Body of pancreas (tissue), 4 donors: ENCODE measurements at regions not wholly inside any gene's neighbourhood (a gene's known extent, or its start where the extent isn't known, plus 50 kb on each side); places are given as distances from the start of the nearest gene placed in this dataset.

Experiments used
- ATAC-seq: fragments of 150-250 bp; one replicate; pipeline ENCODE4 v1.9.1; 2016
- DNase-seq, 4 donors: peaks; one replicate each; pipeline ENCODE4 v3.0.0-alpha.2; 2019
- H3K27ac ChIP-seq, 4 donors: fragments of 200-600 bp; sonication (generic); 1 replicate in 3 of 4; 2 replicates in 1 of 4; pipeline versions ENCODE4 v1.5.1 to v1.6.1; 2016 to 2019; ENCODE audit warnings: mild to moderate bottlenecking in 1 of 4, mixed read lengths in 1 of 4, moderate library complexity in 1 of 4
- H3K27me3 ChIP-seq, 2 donors: fragments of 200-600 bp; sonication (generic); one replicate each; pipeline ENCODE4 v1.6.0; 2016; ENCODE audit warnings: mild to moderate bottlenecking in 1 of 2
- H3K36me3 ChIP-seq, 2 donors: fragments of 200-600 bp; sonication (generic); replicated peaks in 1 of 2; 2 replicates each; pipeline ENCODE4 v1.5.1; 2016; ENCODE audit warnings: low read depth in 2 of 2; ENCODE audit not compliant: insufficient read depth in 1 of 2
- H3K4me1 ChIP-seq: fragments of 200-600 bp; sonication (generic); one replicate; pipeline ENCODE4 v1.6.0; 2016
- H3K4me3 ChIP-seq, 2 donors: fragments of 200-600 bp; sonication (generic); 1 replicate in 1 of 2; 2 replicates in 1 of 2; pipeline ENCODE4 v1.5.1; 2016 to 2019
- H3K9me3 ChIP-seq, 3 donors: fragments of 200-600 bp; sonication (generic); 1 replicate in 2 of 3; 2 replicates in 1 of 3; pipeline ENCODE4 v1.5.1; 2016
- POLR2A ChIP-seq, 3 donors: fragments of 450-650 bp; IDR thresholded peaks; one replicate each; pipeline ENCODE4 v1.6.1; 2016; ENCODE audit warnings: antibody characterized with exemption in 3 of 3, mild to moderate bottlenecking in 2 of 3
- WGBS, 2 donors: methylation state at CpG; one replicate each; pipeline ENCODE4 v1.1.5; 2017; 5-methylcytosine and 5-hydroxymethylcytosine counted together
- intact Hi-C: fragments of 100-400 bp; cut with DNase I; formaldehyde crosslinking; loops from one replicate; pipeline ENCODE4 v1.15.1; 2023
- TF ChIP-seq, protein P1 (sequence below), 7 experiments: fragments of 450-650 bp in 4 of 7; fragments of 200-600 bp in 3 of 7; sonication (generic) in 3 of 7; IDR thresholded peaks; one replicate each; pipeline ENCODE4 v1.5.1; 2016 to 2019; ENCODE audit warnings: antibody characterized with exemption in 7 of 7

DNA sequence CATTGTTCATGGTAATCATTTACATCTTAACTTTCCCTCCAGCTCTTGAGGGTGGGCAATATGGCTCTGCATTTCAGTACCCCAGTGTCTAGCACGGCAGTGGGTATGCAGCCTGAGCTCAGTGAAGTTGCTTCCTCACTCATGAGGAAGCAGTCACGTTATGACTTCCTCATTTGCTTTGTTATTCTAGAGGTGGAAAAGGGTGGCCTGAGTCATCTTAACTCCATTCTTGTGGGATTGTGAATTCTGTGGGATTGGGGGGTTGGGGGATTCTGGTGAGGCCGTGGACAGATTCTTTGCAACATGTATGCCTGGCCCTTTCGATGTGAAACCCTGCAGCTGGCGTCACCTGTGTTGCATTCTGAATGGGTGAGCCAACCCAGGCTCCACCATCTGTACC, 406.7 kb upstream of the ZNF507 start:
- Histone ChIP-seq H3K9me3 (no peaks in the 10 kb centered on the region), H3K4me1 (no peaks in the 10 kb centered on the region), H3K36me3 (no peaks in the 10 kb centered on the region), H3K4me3 (no peak overlapping the region), H3K27me3 (no peaks in the 10 kb centered on the region), H3K27ac (no peak overlapping the region)
- DNase-seq (no peak), ATAC-seq (no peak)
- intact Hi-C loops: no loop called here
- 50 to 61% methylated on average over 5 of the region's 5 CpGs for WGBS, 2 donors
- TF ChIP-seq, protein P1, sequence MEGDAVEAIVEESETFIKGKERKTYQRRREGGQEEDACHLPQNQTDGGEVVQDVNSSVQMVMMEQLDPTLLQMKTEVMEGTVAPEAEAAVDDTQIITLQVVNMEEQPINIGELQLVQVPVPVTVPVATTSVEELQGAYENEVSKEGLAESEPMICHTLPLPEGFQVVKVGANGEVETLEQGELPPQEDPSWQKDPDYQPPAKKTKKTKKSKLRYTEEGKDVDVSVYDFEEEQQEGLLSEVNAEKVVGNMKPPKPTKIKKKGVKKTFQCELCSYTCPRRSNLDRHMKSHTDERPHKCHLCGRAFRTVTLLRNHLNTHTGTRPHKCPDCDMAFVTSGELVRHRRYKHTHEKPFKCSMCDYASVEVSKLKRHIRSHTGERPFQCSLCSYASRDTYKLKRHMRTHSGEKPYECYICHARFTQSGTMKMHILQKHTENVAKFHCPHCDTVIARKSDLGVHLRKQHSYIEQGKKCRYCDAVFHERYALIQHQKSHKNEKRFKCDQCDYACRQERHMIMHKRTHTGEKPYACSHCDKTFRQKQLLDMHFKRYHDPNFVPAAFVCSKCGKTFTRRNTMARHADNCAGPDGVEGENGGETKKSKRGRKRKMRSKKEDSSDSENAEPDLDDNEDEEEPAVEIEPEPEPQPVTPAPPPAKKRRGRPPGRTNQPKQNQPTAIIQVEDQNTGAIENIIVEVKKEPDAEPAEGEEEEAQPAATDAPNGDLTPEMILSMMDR (IDR thresholded peaks at IDR 0.05): no peak
- TF ChIP-seq POLR2A (IDR thresholded peaks at IDR 0.05): no peak

DNA sequence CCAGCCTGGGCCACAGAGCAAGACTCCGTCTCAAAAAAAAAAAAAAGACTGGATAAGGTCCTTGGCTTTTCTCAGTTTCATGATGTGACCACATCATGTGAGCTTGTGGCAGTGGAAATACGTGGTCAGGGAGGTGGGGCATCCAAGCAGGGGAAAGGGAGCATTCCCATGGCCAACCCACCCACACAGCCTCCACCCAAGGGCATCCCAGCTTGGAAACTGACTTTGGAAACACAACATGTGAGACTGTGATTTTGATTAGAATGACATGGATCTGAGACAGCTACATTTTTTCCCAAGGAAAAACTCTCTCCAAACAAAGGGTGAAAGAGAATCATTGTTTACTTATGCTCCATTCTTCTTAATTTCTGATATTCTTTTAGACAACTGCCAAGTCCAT, 405.0 kb upstream of the ZNF507 start:
- DNase-seq (no peak), ATAC-seq (no peak)
- 65 to 70% methylated on average over 2 of the region's 2 CpGs for WGBS, 2 donors
- H3K27me3 ChIP-seq: no peaks in the 10 kb centered on the region
- H3K36me3 ChIP-seq: no peaks in the 10 kb centered on the region
- TF ChIP-seq, protein P1 (IDR thresholded peaks at IDR 0.05): no peak
- no peak for TF ChIP-seq POLR2A (IDR thresholded peaks at IDR 0.05)
- no peaks in the 10 kb centered on the region for H3K9me3 ChIP-seq
- H3K27ac ChIP-seq: no peak overlapping the region
- H3K4me3 ChIP-seq: no peak overlapping the region
- intact Hi-C loops: no loop called here
- no peaks in the 10 kb centered on the region for H3K4me1 ChIP-seq

DNA sequence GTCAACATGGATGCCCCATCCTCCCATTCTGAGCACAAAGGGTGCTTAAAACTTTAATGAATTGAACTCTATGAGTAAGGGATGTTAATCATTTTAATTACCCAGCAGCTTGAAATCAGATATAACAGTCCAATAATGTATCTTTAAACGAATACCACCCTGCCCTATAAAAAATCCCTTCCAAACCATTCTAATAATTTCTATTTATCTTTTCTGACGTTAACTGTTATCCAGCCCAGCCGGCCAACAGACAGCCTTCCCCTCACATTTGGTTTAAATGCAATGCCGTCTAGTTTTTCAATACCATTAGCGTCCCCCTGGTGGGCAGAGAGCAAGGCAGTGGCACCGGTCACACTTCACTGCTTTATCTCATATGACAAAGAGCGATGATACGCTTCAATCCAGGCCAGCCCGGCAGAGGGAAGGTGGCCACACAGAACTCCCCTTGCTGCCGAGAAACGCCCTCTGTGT, 402.2 kb upstream of the ZNF507 start:
- H3K36me3 ChIP-seq: no peaks in the 10 kb centered on the region
- intact Hi-C loops: no loop called here
- WGBS, 2 donors: 21 to 22% methylated on average over 11 of the region's 11 CpGs

DNA sequence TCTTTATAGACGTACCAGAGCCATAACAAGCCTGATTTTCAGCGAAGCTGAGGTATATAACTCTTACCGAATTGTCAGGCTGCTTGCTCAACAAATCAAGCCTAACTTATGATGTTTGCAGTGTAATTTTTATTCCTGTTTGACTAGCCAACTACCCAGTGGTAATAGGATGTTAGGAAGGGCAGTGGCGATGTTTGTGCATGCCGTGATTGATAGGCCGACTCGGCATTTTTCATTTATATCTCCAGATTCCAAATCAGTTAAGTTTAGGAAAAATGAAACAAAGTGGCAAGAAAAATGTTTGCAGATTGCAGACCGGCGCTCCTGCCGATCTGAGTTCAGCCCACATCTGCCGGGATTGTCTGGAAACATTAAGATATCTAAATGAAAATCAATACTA, 401.6 kb upstream of the ZNF507 start:
- H3K4me1 ChIP-seq: no peaks in the 10 kb centered on the region
- TF ChIP-seq, protein P1 (IDR thresholded peaks at IDR 0.05): no peak
- TF ChIP-seq POLR2A (IDR thresholded peaks at IDR 0.05): no peak

More for the DNA sequence above, 402.2 kb upstream of the ZNF507 start:
- Histone ChIP-seq H3K27ac (no peak overlapping the region), H3K9me3 (no peaks in the 10 kb centered on the region), H3K27me3 (no peaks in the 10 kb centered on the region), H3K4me1 (no peaks in the 10 kb centered on the region), H3K4me3 (no peak overlapping the region)
- no peak for ATAC-seq
- no peak for DNase-seq
- no peak for TF ChIP-seq POLR2A (IDR thresholded peaks at IDR 0.05)
- TF ChIP-seq, protein P1 (IDR thresholded peaks at IDR 0.05): no peak

DNA sequence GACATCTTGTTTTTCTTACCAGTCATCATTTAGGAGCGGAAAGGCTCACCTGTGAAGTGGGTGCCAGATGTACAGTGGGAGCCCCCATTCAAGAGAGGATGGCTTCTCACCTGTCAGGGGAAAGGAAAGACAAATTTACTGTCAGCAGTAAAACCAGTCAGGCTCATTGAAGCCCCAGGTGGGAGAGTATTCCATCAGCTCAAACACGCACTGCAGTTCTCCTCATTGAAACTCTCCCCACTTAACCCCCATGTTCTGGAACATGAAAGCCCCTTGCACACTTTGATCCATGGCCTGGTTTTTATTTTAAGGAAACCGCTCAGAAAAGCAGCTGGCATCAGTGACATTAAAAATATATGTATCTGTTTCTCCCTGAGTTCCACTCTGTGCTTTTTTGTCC, 401.1 kb upstream of the ZNF507 start:
- 58 to 61% methylated on average over 3 of the region's 3 CpGs for WGBS, 2 donors
- TF ChIP-seq, protein P1 (IDR thresholded peaks at IDR 0.05): no peak
- TF ChIP-seq POLR2A (IDR thresholded peaks at IDR 0.05): no peak

More for the DNA sequence above, 401.6 kb upstream of the ZNF507 start:
- Histone ChIP-seq H3K36me3 (no peaks in the 10 kb centered on the region), H3K4me3 (no peak overlapping the region), H3K9me3 (no peaks in the 10 kb centered on the region), H3K27ac (no peak overlapping the region), H3K27me3 (no peaks in the 10 kb centered on the region)
- DNase-seq: no peak
- WGBS, 2 donors: 13 to 19% methylated on average over 11 of the region's 11 CpGs
- ATAC-seq: no peak
- intact Hi-C loops: no loop called here

More for the DNA sequence above, 401.1 kb upstream of the ZNF507 start:
- ATAC-seq: no peak
- intact Hi-C loops: no loop called here
- DNase-seq: no peak
- Histone ChIP-seq H3K9me3 (no peaks in the 10 kb centered on the region), H3K4me3 (no peak overlapping the region), H3K27me3 (no peaks in the 10 kb centered on the region), H3K36me3 (no peaks in the 10 kb centered on the region), H3K4me1 (no peaks in the 10 kb centered on the region), H3K27ac (no peak overlapping the region)
